ENCODE measurements at regions not wholly inside any gene's neighbourhood (a gene's known extent, or its start where the extent isn't known, plus 50 kb on each side); places are given as distances from the start of the nearest gene placed in this dataset.

DNA sequence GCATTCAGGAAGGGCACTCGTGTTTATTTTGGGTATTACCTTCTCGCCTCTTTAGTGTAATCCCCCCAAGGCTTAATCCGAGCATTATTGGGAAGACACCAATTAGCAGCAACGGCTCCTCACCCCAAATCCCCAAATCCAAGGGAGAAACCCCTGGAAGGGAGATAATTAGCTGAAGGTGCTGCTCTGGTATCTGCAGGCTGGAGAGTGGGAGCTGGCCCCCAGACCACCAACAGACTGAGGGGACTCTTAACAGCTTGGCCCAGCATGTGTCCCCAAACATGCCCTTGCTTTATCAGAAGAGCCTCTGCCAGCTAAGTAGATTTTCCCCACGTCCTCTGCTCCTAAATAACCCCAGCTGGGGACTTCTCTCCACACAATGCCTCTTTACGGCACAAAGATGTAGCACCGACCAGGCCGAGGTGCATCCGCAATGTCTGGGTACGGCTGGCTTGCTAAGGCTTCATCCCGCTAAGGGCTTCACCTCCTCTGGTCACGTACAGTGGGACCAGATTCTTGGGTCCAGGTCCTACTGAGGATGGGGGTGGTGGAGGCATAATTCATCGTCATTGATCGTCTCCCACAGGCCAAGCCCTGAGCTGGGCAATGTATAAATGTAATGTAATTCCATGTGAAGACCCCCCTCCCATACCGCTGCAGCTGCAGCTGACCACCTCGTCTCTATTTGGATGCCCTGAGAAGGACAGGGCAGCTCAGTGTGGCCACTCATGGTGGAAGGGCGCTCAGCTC is 123.7 kb upstream of the GSC start:
- no peak overlapping the region for H3K4me2 ChIP-seq (ENCODE audit: insufficient read depth in 1 of 2, low read depth in 2 of 2, low read length in 2 of 2)
- H2BK12ac ChIP-seq (ENCODE audit: low read depth, low read length) = no peak overlapping the region
- no peak overlapping the region for H2BK20ac ChIP-seq (ENCODE audit: low read length)
- DNase-seq (ENCODE audit: low read depth in 1 of 2, low spot score in 2 of 2) = no peak
- no peak overlapping the region for H3K18ac ChIP-seq (ENCODE audit: extremely low read depth, low read length)
- no peak overlapping the region for H2BK120ac ChIP-seq (replicated peaks; ENCODE audit: low read depth, low read length)
- no peaks in the 10 kb centered on the region for H3K27me3 ChIP-seq (replicated peaks in 1 of 4; ENCODE audit: control insufficient read depth in 3 of 4, extremely low read depth in 1 of 4, insufficient read depth in 3 of 4, low read length in 3 of 4)
- H3K23me2 ChIP-seq (ENCODE audit: low read depth, low read length) = peaks cover 18% of the 10 kb centered on the region
- WGBS, 2 experiments (ENCODE audit: extremely low coverage in 1 of 2, insufficient coverage in 1 of 2, insufficient read length in 1 of 2, insufficient replicate concordance in 2 of 2, low coverage in 1 of 2, low lambda C conversion rate in 2 of 2, missing lambda C conversion rate in 1 of 2) = 84% methylated on average over 17 of the region's 17 CpGs; no CpG with 5 or more reads in 1 of the 2 experiments
- no peaks in the 10 kb centered on the region for H3K9me3 ChIP-seq (ENCODE audit: insufficient read depth in 2 of 2, low read depth in 1 of 2, low read length in 1 of 2)
- peaks cover 0 to 17% of the 10 kb centered on the region in 2 experiments for H4K20me1 ChIP-seq (replicated peaks in 1 of 2; ENCODE audit: control insufficient read depth in 1 of 2, insufficient read depth in 2 of 2, low read length in 2 of 2)
- H3K36me3 ChIP-seq (ENCODE audit: control insufficient read depth in 2 of 4, insufficient read depth in 4 of 4, low read length in 3 of 4) = no peaks in the 10 kb centered on the region; a peak in 1 of 8 replicates
- no peak overlapping the region for H2BK15ac ChIP-seq (ENCODE audit: low read length)
- no peak overlapping the region for H2BK5ac ChIP-seq (ENCODE audit: low read depth, low read length)
- no peak overlapping the region for H2AFZ ChIP-seq (ENCODE audit: low read length)
- ChIA-PET POLR2A (ENCODE audit: partially characterized antibody) (no interaction called here), CTCF (ENCODE audit: partially characterized antibody) (interaction anchor here (0.6 to 1.0 kb wide), 2 partner anchors 14 to 203 kb away, joined by 3 to 4 read pairs; no protein-coding TSS in a partner anchor)
- no peaks in the 10 kb centered on the region for H3K4me1 ChIP-seq (replicated peaks in 1 of 4; ENCODE audit: control insufficient read depth in 3 of 4, insufficient read depth in 4 of 4, low read length in 3 of 4)
- H3K79me2 ChIP-seq (ENCODE audit: control insufficient read depth in 1 of 2, insufficient read depth in 2 of 2, low read length in 2 of 2) = 0 out of 4 replicates have a peak, but pooled peaks cover 0 to 3% of the 10 kb centered on the region in 2 experiments
- H3K27ac ChIP-seq (ENCODE audit: low read depth, low read length) = no peak overlapping the region
- no peak overlapping the region for H4K91ac ChIP-seq (replicated peaks; ENCODE audit: insufficient read length, low read length)
- H2AK5ac ChIP-seq (ENCODE audit: low read depth, low read length) = no peak overlapping the region
- H3K4me3 ChIP-seq (ENCODE audit: extremely low read depth in 1 of 4, insufficient read depth in 2 of 4, low read depth in 3 of 4, low read length in 4 of 4) = no peak overlapping the region
- no peak overlapping the region for H3K4ac ChIP-seq (replicated peaks; ENCODE audit: insufficient read length, low read depth, low read length)
- no peak overlapping the region for H3K9ac ChIP-seq (replicated peaks in 1 of 4; ENCODE audit: extremely low read depth in 1 of 4, low read depth in 3 of 4, low read length in 3 of 4)
- no peak overlapping the region for H3K14ac ChIP-seq (ENCODE audit: insufficient read length)
- 0 out of 2 replicates have a peak, but pooled peaks cover 2% of the 10 kb centered on the region for H3K79me1 ChIP-seq (ENCODE audit: low read depth, low read length)
- H3K56ac ChIP-seq (replicated peaks; ENCODE audit: insufficient read length, low read depth, low read length) = no peak overlapping the region
- H4K8ac ChIP-seq (ENCODE audit: extremely low read depth, insufficient read depth, low read length) = peak overlapping the region; percentile 17
- TF ChIP-seq, protein P1, sequence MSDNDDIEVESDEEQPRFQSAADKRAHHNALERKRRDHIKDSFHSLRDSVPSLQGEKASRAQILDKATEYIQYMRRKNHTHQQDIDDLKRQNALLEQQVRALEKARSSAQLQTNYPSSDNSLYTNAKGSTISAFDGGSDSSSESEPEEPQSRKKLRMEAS (IDR thresholded peaks at IDR 0.05) = no peak
- H3K23ac ChIP-seq (ENCODE audit: insufficient read length) = no peak overlapping the region
- no peak for FAIRE-seq
- no peak overlapping the region for H4K5ac ChIP-seq (ENCODE audit: insufficient read length, low read depth, low read length)

Data from H1 (cell line).